A549 (cell line): ENCODE measurements at regions not wholly inside any gene's neighbourhood (a gene's known extent, or its start where the extent isn't known, plus 50 kb on each side); places are given as distances from the start of the nearest gene placed in this dataset.

Experiments
- ATAC-seq, 2 experiments: fragments of 200-7000 bp in 1 of 2; fragments of >200 bp in 1 of 2; cut with Nextera tagmentation in 1 of 2; cut with Tn5 transposase in 1 of 2; 3 replicates each; pipeline versions ENCODE4 v1.8.0 to v1.9.1; 2018 to 2020; ENCODE audit warnings: mild to moderate bottlenecking in 1 of 2, moderate library complexity in 1 of 2
- CTCF ChIA-PET: fragments of 300-600 bp; sonication (Branson Sonifier 250); formaldehyde crosslinking; extraction: SDS; loops from one replicate; lab custom pipeline; 2021; ENCODE audit warnings: antibody characterized with exemption, inconsistent platforms; lab: Yijun Ruan, JAX
- POLR2A ChIA-PET: fragments of 350-600 bp; formaldehyde crosslinking; extraction: SDS; loops from one replicate; lab custom pipeline; 2021; ENCODE audit warnings: antibody characterized with exemption, inconsistent platforms; lab: Yijun Ruan, JAX
- DNase-seq, 2 experiments: peaks; one replicate each; pipeline versions ENCODE4 v3.0.0 to v3.0.0-alpha.2; 2011 to 2016; ENCODE audit warnings: low read depth in 1 of 2, low spot score in 1 of 2
- FAIRE-seq: peaks from 2 replicates; lab custom pipeline; 2011; peaks lifted over from hg19 to GRCh38; lab: Jason Lieb, UNC
- H3K27ac ChIP-seq, 2 experiments: fragments of >200 bp; sonication (Bioruptor Twin); formaldehyde crosslinking; 3 replicates each; pipeline ENCODE4 v1.5.1; 2016 to 2017
- H3K4me1 ChIP-seq: fragments of >200 bp; sonication (Bioruptor Twin); formaldehyde crosslinking; 3 replicates; pipeline ENCODE4 v1.6.1; 2016
- H3K4me2 ChIP-seq: fragments of >200 bp; sonication (Bioruptor Twin); formaldehyde crosslinking; 3 replicates; pipeline ENCODE4 v1.6.1; 2016
- H3K4me3 ChIP-seq: fragments of >200 bp; sonication (Bioruptor Twin); formaldehyde crosslinking; 3 replicates; pipeline ENCODE4 v1.5.1; 2016
- H3K9me3 ChIP-seq: fragments of >200 bp; sonication (Bioruptor Twin); formaldehyde crosslinking; 3 replicates; pipeline ENCODE4 v1.6.1; 2016
- BHLHE40 ChIP-seq: IDR thresholded peaks from 2 replicates; pipeline ENCODE4 v1.6.1; 2012; ENCODE audit warnings: low read depth, low read length, inconsistent platforms
- CEBPB ChIP-seq, 2 experiments: fragments of >200 bp in 1 of 2; sonication (Bioruptor Twin) in 1 of 2; formaldehyde crosslinking in 1 of 2; IDR thresholded peaks; 2 replicates each; pipeline ENCODE4 v1.6.1; 2012 to 2016
- EHMT2 ChIP-seq: fragments of 200-600 bp; sonication (generic); IDR thresholded peaks from 2 replicates; pipeline ENCODE4 v1.6.1; 2016; ENCODE audit warnings: antibody characterized with exemption, low read depth, mild to moderate bottlenecking, moderate library complexity
- EP300 ChIP-seq, 2 experiments: fragments of >200 bp; sonication (Bioruptor Twin); formaldehyde crosslinking; IDR thresholded peaks; 2 replicates in 1 of 2; 3 replicates in 1 of 2; pipeline ENCODE4 v1.6.1; 2016 to 2017
- ESRRA ChIP-seq: fragments of 150-350 bp; IDR thresholded peaks from 2 replicates; pipeline ENCODE4 v1.6.1; 2014; ENCODE audit warnings: mild to moderate bottlenecking, low read length, borderline replicate concordance
- FOXS1 ChIP-seq: fragments of 250-450 bp; sonication (Bioruptor Pico); IDR thresholded peaks from 2 replicates; pipeline ENCODE4 v1.5.0; 2020; ENCODE audit warnings: mild to moderate bottlenecking, moderate library complexity
- HES2 ChIP-seq: fragments of >200 bp; sonication (Bioruptor Twin); formaldehyde crosslinking; IDR thresholded peaks from 2 replicates; pipeline ENCODE4 v1.6.1; 2016
- HEYL ChIP-seq: fragments of 250-450 bp; sonication (Bioruptor Pico); IDR thresholded peaks from 2 replicates; pipeline ENCODE4 v1.8.0; 2021; ENCODE audit warnings: mild to moderate bottlenecking, moderate library complexity
- HOXB5 ChIP-seq: fragments of 250-450 bp; sonication (Bioruptor Pico); IDR thresholded peaks from 2 replicates; pipeline ENCODE4 v1.5.0; 2020; ENCODE audit warnings: mild to moderate bottlenecking, moderate library complexity
- JUN ChIP-seq, 2 experiments: fragments of >200 bp; sonication (Bioruptor Twin); formaldehyde crosslinking; IDR thresholded peaks; 2 replicates in 1 of 2; 3 replicates in 1 of 2; pipeline ENCODE4 v1.6.1; 2016 to 2017
- JUNB ChIP-seq: fragments of >200 bp; sonication (Bioruptor Twin); formaldehyde crosslinking; IDR thresholded peaks from 2 replicates; pipeline ENCODE4 v1.6.1; 2016
- KDM5A ChIP-seq: fragments of 200-600 bp; sonication (generic); IDR thresholded peaks from 2 replicates; pipeline ENCODE4 v1.6.1; 2016; ENCODE audit warnings: antibody characterized with exemption, mild to moderate bottlenecking
- MAFK ChIP-seq: fragments of 450-650 bp; IDR thresholded peaks from 2 replicates; pipeline ENCODE4 v1.6.1; 2014; ENCODE audit not compliant: partially characterized antibody
- NPAS2 ChIP-seq: fragments of 250-450 bp; sonication (Bioruptor Pico); IDR thresholded peaks from 2 replicates; pipeline ENCODE4 v1.8.0; 2022; ENCODE audit warnings: mild to moderate bottlenecking, moderate library complexity, borderline replicate concordance
- NR3C1 ChIP-seq: fragments of >200 bp; sonication (Bioruptor Twin); formaldehyde crosslinking; IDR thresholded peaks from 3 replicates; pipeline ENCODE4 v1.6.1; 2017
- POLR2A ChIP-seq: IDR thresholded peaks from 2 replicates; pipeline ENCODE4 v1.6.1; 2012; ENCODE audit warnings: mild to moderate bottlenecking, low read length
- POLR2AphosphoS2 ChIP-seq: conservative IDR thresholded peaks from 2 replicates; pipeline ENCODE4 v1.6.1; 2012; ENCODE audit warnings: low read length, improper control_type of control experiment, inconsistent platforms
- RAD21 ChIP-seq, 2 experiments: fragments of >200 bp in 1 of 2; sonication (Bioruptor Twin) in 1 of 2; formaldehyde crosslinking in 1 of 2; IDR thresholded peaks in 1 of 2; conservative IDR thresholded peaks in 1 of 2; 2 replicates in 1 of 2; 3 replicates in 1 of 2; pipeline ENCODE4 v1.6.1; 2012 to 2018; ENCODE audit warnings: inconsistent platforms in 1 of 2
- RCOR1 ChIP-seq: fragments of 150-350 bp; IDR thresholded peaks from 2 replicates; pipeline ENCODE4 v1.6.1; 2014; ENCODE audit warnings: antibody characterized with exemption, low read length, low read depth
- RFX5 ChIP-seq: fragments of 450-650 bp; IDR thresholded peaks from 2 replicates; pipeline ENCODE4 v1.7.1; 2014; ENCODE audit warnings: antibody characterized with exemption, mild to moderate bottlenecking, moderate library complexity
- SMC3 ChIP-seq: fragments of >200 bp; sonication (Bioruptor Twin); formaldehyde crosslinking; IDR thresholded peaks from 3 replicates; pipeline ENCODE4 v1.6.1; 2018; ENCODE audit warnings: inconsistent platforms
- SREBF2 ChIP-seq: fragments of 450-650 bp; IDR thresholded peaks from 2 replicates; pipeline ENCODE4 v1.6.1; 2014; ENCODE audit warnings: mild to moderate bottlenecking, moderate library complexity
- ZC3H11A ChIP-seq: fragments of 450-650 bp; IDR thresholded peaks from 2 replicates; pipeline ENCODE4 v1.6.1; 2014; ENCODE audit warnings: antibody characterized with exemption, mild to moderate bottlenecking
- ZFP36 ChIP-seq: fragments of 450-650 bp; IDR thresholded peaks from 2 replicates; pipeline ENCODE4 v1.6.1; 2014; ENCODE audit warnings: borderline replicate concordance; ENCODE audit not compliant: partially characterized antibody
- ZNF302 ChIP-seq: fragments of 250-450 bp; sonication (Bioruptor Pico); IDR thresholded peaks from 2 replicates; pipeline ENCODE4 v1.9.0; 2021; ENCODE audit warnings: inconsistent platforms, mild to moderate bottlenecking, moderate library complexity
- ZSCAN20 ChIP-seq: fragments of 250-450 bp; sonication (Bioruptor Pico); IDR thresholded peaks from 2 replicates; pipeline ENCODE4 v1.8.0; 2022; ENCODE audit warnings: mild to moderate bottlenecking, moderate library complexity
- WGBS: methylation state at CpG from one replicate; pipeline ENCODE4 v1.1.6; 2017; ENCODE audit errors: missing lambda C conversion rate; 5-methylcytosine and 5-hydroxymethylcytosine counted together
- TF ChIP-seq, protein P1 (sequence below): IDR thresholded peaks from 2 replicates; pipeline ENCODE4 v1.6.1; 2012
- TF ChIP-seq, protein P2 (sequence below): fragments of >200 bp; sonication (Bioruptor Twin); formaldehyde crosslinking; IDR thresholded peaks from 3 replicates; pipeline ENCODE4 v1.6.1; 2016

DNA sequence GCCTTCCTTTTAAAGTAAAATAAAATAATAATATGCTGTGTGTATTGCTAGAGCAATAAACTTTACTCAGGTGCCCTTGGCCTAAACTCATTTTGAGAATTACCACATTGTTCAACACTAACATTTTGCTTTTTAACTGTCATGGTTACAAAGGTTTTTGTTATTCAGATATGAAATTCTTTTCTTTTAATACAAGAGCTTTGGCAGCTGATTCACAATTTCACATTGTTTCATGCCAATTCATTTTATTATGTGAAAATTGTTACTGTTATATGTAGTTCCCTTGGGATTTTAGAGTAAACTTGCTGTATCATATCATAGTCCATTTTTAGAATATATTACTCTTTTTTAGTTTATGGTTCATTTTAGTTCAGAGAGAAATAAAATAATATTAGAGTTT is 65.8 kb upstream of the ZNF804A start:
- no peak for FAIRE-seq
- no peaks in the 10 kb centered on the region for H3K9me3 ChIP-seq
- TF ChIP-seq HES2 (no peak), RAD21 (conservative IDR thresholded peaks at IDR 0.05 in 1 of 2, IDR thresholded peaks at IDR 0.05 in 1 of 2) (no peak), ZFP36 (no peak), MAFK (no peak), BHLHE40 (no peak), EP300 (IDR thresholded peaks at IDR 0.05) (no peak), POLR2A (no peak), ZC3H11A (no peak)
- TF ChIP-seq, all 56 proteins: peak for 0
- Histone ChIP-seq H3K4me3 (no peak overlapping the region), H3K27ac (no peak overlapping the region), H3K4me1 (no peaks in the 10 kb centered on the region), H3K4me2 (no peak overlapping the region)
- ChIA-PET POLR2A (no interaction called here), CTCF (no interaction called here)
- ATAC-seq (no peak), DNase-seq (no peak)

GRCh38 chr2:184534986-184535385 is 63.3 kb upstream of the ZNF804A start:
- H3K27ac ChIP-seq, result no peak overlapping the region
- ChIA-PET CTCF (no interaction called here), POLR2A (no interaction called here)
- FAIRE-seq (no peak), ATAC-seq (no peak), DNase-seq (no peak)
- WGBS, result 37% methylated on average over 3 of the region's 3 CpGs
- no peak overlapping the region for H3K4me3 ChIP-seq
- H3K4me1 ChIP-seq, result no peaks in the 10 kb centered on the region
- H3K9me3 ChIP-seq, result no peaks in the 10 kb centered on the region
- H3K4me2 ChIP-seq, result no peak overlapping the region
- TF ChIP-seq, protein P1, sequence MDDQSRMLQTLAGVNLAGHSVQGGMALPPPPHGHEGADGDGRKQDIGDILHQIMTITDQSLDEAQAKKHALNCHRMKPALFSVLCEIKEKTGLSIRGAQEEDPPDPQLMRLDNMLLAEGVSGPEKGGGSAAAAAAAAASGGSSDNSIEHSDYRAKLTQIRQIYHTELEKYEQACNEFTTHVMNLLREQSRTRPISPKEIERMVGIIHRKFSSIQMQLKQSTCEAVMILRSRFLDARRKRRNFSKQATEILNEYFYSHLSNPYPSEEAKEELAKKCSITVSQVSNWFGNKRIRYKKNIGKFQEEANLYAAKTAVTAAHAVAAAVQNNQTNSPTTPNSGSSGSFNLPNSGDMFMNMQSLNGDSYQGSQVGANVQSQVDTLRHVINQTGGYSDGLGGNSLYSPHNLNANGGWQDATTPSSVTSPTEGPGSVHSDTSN, result no peak
- TF ChIP-seq KDM5A (no peak), HOXB5 (no peak), POLR2AphosphoS2 (no peak), ESRRA (no peak), ZSCAN20 (CRISPR knock-in tag) (no peak)

DNA sequence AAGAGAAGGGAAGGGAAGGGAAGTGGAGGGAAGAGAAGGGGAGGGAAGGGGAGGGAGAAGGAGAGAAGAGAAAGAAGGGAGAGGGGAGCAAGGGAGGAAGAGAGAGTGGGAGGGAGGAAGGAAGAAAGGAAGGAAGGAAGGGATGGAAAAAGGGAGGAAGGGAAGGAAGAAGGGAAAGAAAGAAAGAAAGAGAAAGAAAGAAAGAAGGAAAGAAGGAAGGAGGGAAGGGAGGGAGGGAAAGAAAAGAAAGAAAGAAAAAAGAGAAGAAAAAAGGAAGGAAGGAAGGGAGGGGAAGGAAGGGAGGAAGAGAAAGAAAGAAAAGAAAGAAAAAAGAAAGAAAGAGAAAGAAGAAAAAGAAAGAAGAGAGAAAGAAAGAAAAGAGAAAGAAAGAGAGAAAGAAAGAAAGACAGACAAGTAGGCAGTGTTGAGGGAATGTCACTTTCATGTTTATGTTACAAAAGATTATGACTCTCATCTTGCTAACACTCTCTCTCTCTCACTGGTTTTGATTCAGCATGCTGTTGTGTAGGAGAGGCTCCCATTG is 58.0 kb upstream of the ZNF804A start:
- ATAC-seq (no peak), FAIRE-seq (no peak)
- no peaks in the 10 kb centered on the region for H3K4me1 ChIP-seq
- POLR2A ChIA-PET, result no interaction called here
- no peak overlapping the region for H3K4me2 ChIP-seq
- no peak overlapping the region for H3K4me3 ChIP-seq
- no peak for TF ChIP-seq RCOR1
- TF ChIP-seq JUNB, result no peak
- no peak for TF ChIP-seq SREBF2
- TF ChIP-seq, protein P2, sequence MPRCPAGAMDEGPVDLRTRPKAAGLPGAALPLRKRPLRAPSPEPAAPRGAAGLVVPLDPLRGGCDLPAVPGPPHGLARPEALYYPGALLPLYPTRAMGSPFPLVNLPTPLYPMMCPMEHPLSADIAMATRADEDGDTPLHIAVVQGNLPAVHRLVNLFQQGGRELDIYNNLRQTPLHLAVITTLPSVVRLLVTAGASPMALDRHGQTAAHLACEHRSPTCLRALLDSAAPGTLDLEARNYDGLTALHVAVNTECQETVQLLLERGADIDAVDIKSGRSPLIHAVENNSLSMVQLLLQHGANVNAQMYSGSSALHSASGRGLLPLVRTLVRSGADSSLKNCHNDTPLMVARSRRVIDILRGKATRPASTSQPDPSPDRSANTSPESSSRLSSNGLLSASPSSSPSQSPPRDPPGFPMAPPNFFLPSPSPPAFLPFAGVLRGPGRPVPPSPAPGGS, result no peak
- TF ChIP-seq, all 56 proteins: peak for 0
- Histone ChIP-seq H3K27ac (no peak overlapping the region), H3K9me3 (no peaks in the 10 kb centered on the region)
- no peak for DNase-seq
- CTCF ChIA-PET, result no interaction called here

GRCh38 chr2:184541591-184541990 is 56.7 kb upstream of the ZNF804A start:
- Histone ChIP-seq H3K4me3 (no peak overlapping the region), H3K27ac (no peak overlapping the region), H3K4me1 (no peaks in the 10 kb centered on the region), H3K4me2 (no peak overlapping the region), H3K9me3 (no peaks in the 10 kb centered on the region)
- no peak for ATAC-seq
- FAIRE-seq, result no peak
- DNase-seq, result no peak
- ChIA-PET CTCF (no interaction called here), POLR2A (no interaction called here)
- TF ChIP-seq MAFK (no peak), NPAS2 (no peak), NR3C1 (no peak), EHMT2 (no peak), RAD21 (conservative IDR thresholded peaks at IDR 0.05 in 1 of 2, IDR thresholded peaks at IDR 0.05 in 1 of 2) (no peak), HES2 (no peak), RFX5 (no peak), ZNF302 (no peak), FOXS1 (CRISPR knock-in tag) (no peak), ESRRA (no peak), HEYL (CRISPR knock-in tag) (no peak), CEBPB (IDR thresholded peaks at IDR 0.05) (no peak), JUN (IDR thresholded peaks at IDR 0.05) (no peak), EP300 (IDR thresholded peaks at IDR 0.05) (no peak), SMC3 (no peak)
- TF ChIP-seq, protein P1, result no peak
- WGBS, result 25% methylated on average over 2 of the region's 2 CpGs
